Superior temporal gyrus (tissue), 1 donor: ENCODE measurements at regions not wholly inside any gene's neighbourhood (a gene's known extent, or its start where the extent isn't known, plus 50 kb on each side); places are given as distances from the start of the nearest gene placed in this dataset.

Experiments
- DNase-seq: peaks from one replicate; pipeline ENCODE4 v3.0.0-alpha.2; 2016; ENCODE audit errors: extremely low spot score

DNA sequence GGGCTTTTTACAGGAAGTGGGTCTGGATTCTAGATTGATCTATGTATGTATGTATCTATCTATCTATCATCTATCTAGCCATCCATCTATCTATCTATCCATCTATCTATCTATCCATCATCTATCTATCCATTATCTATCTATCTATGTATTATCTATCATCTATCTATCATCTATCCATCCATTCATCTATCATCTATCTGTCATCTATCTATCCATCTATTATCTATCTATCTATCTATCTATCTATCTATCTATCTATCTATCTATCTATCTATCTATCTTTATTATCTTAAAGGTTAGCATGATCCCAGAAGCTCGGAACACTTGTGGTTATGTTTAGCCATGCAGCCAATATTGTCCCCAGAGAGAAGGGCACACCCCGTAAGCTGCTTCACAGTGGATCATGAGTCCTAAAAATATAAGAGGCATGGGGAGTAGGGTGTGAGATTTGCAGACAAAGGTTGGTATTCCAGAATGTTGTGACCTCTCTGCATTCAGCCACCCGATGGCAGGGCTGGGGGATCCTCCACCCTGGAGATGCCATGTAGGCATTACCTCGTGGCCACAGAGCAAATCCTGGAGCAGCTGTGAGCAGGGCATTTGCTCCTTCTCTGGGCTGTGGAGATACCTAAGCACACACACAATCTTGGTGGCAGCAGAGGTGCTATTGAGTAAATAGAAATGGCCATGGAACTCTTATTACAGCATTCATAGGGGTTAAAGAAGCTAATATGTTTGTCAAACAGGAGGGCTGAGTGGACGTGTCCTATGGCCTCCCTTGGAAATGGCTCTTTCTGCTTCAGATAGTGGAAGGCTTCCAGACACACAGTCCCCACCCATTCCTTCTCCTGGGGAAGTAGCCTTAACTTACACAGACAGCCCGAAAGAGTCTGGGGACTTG lies 310.0 kb upstream of the TSHZ3 start:
- DNase-seq, result no peak

DNA sequence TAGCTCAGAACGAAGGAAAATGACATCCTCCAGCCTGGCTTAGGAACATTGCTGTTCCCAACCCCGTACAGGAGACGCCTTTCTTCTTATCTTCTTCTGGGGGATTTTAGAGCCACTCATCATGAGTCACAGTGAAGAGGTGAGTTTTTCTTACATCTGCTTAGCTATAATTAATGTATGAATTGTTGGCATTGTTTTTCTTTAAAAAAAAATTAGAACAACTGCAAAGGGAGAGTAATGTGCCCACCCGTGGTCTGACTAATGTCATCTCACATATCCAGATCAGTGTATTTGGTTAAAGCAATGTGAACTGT lies 310.6 kb upstream of the TSHZ3 start:
- no peak for DNase-seq

DNA sequence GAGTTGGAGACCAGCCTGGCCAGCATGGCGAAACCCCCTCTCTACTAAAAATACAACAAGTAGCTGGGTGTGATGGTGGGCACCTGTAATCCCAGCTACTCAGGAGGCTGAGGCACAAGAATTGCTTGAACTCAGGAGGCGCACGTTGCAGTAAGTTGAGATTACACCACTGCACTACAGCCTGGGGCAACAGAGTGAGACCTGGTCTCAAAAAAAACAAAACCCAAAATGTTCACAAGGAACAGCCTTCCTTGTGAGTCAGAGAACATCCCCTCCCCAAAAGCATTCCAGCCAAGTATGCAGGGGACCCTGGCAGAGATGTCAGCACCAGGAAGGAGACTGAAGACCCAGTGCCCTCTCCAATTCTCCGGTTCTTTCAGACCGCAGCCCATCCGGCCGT lies 314.9 kb upstream of the TSHZ3 start:
- no peak for DNase-seq

DNA sequence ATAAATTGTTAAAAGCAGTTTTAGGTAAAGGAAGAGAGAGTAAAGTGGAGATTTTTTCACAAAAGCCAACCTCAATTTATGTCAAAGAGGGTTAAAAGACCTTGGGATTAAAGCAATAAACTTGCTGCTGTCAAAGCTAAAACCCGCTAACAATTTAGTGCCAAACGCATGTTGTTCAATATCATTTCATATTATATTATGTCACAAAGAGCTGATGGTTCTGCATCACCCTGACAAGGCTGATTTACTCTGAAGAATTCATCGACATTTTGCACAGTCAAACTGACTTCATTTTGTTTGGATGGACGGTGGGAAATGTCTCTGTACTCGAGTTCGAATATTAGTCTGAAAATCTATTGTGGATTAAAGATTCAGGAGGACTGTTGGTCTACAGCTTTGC lies 315.8 kb upstream of the TSHZ3 start:
- DNase-seq, result no peak

DNA sequence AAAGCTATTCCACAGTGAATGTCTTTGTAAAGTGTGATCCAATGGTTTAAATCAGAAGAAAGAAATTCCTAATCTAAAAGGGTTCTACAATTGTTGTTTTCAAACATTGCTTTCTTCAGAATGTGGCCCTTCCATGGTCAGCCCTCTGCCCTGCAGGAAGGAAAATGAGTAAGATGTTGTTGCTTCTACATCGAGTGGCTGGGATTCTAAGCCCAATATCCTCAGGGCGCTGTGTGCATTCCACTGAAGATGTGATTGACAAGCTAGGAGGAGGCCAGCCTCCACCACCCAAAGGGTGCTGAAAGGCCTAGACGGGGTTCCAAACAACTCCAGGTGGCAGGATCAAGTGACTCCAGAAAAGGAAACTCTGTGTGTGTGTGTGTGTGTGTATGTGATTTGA lies 316.9 kb upstream of the TSHZ3 start:
- DNase-seq, result no peak

DNA sequence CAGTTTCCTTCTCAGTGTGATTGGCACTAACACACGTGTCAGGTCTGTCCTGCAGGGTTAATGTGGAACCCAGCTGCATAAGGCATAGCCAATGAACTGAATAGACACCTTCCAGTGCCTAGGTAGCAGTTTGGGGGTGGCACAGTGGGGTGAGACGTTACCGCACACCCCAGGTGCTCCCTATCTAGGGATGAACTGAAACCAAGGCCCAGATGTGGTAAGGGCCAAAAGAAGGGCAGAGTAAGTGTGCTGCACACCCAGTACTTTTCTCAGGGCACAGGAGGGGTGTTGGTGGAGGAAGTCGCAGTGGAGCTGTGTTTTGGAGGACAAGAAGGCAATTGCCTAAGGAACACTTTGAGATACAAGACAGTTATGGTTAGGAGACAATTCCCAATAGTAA lies 317.9 kb upstream of the TSHZ3 start:
- no peak for DNase-seq

DNA sequence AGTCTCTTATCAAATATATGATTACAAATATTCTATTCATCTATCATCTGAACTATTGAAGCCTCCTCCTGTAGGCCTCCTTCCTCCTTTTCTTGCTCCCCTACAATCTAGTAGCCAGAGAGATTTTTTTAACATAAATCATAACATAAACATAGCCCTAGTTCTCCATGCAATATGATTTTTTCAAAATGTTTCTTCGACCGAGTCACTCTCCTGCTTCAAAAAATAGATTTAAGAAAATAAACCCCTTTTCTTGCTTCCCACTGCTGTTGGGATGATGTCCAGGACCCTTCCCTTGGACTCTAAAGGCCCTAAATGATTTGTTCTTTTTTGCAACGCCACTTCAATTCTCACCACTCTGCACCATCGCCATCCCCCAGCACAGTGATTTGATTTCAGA lies 319.7 kb upstream of the TSHZ3 start:
- DNase-seq, result no peak

DNA sequence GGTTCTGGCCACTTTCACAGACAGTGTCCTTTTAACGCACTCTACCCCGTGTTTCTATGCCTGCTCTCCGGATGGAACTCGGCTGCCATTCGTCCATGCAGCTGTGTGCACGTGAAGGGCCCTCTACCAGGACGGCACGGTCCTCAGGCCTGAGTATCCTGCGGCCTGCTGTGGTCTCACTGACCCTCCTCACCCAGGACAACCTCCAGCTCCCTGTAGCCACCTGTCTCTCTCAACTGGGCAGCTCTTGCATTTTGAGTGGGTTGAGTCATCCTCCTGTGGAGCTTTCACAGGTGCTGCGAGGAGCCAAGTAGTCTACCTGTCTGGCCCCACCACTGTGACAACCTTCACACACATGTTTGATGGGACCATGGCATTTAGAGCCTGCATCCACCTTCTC lies 321.7 kb upstream of the TSHZ3 start:
- no peak for DNase-seq

DNA sequence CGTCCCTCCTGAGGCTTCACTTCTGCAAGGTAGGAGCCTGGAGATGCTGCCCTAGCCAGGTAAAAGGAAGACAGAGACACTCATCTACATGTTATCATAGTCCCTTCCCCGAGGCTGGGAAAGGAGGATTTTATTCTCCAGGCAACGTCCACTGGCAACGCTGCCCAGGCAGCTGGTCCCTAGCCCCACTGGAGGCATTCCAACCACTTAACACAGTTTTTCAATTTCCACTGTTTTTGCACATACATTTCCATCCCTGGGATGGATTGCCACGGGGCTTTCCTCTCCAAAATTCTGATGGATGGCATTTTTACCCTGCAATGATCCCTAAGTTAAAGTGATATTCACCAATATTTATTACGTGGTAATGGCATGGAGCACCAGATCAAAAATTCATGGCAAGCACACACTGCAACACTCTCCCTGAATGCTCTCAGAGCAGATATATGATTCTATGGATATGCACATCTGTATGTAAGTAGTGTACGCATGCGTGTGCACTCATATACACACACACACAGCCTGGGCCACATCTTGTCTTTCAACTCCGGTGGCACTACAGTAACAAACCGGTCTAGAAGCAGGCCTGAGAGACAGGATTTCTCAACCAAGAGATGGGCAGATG lies 322.3 kb upstream of the TSHZ3 start:
- no peak for DNase-seq

DNA sequence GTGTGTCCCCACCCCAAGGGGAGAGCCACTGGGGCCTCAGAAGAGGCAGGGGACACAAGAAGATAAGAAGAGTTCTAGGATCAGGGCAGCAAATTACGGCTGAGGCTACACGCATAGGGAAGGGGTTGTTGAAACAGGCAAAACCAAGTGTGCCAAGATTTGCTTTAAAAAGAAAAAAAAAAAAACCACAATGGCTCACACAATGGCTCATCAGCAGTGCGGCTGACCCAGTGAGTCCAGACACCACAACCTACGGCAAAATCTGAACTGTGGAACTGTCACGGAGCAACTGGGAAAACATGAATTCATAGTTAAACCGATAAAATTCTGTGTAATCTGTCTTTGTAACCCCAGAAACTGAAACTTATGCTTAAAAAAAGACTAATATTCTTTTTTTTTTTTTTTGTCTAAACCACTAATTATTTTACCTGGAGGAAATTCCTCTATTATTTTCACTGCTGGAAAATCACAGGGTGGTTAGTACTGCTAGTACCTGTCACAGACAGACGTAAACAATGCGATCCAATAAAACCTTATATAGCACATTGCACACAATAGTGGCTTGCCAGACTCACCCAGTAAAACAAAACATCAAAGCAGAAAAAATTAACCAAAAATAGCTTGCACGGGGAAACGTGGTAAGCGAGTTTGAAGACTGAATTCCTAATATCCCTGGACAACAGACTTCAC lies 325.4 kb upstream of the TSHZ3 start:
- no peak for DNase-seq

DNA sequence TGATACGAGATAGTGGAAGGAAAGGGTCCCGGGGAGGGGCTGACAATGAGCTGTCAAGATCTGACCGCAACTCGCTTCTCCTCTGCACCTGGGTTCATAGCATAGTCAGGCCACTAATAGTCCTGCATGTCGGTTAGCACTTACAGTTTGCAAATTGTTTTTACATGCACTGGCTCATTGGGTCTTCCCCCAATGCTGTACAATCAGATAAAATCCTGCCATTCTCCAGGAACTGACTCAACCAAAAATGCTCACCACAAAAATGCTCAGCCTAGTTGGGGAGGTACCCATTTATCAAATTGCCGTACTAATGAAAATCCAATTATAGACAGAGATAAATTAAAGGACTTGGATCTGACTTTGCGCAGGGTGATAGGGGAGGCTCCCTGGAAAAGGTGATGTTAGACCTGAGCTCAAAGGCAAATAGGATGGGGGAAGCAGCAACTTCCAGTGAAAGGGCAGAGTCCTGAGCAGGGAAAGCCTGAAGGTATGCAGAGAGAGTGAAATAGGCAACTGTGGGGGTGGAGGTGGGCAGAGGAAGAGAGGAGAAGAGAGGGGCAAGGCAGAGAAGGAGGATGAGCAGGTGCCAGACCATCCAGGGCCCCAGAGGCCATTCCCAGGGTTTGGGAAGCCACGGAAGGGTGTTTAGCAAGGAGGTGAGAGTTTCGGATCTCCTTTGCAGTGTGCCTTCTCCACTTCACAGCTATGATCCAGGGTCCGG lies 326.1 kb upstream of the TSHZ3 start:
- DNase-seq, result no peak

DNA sequence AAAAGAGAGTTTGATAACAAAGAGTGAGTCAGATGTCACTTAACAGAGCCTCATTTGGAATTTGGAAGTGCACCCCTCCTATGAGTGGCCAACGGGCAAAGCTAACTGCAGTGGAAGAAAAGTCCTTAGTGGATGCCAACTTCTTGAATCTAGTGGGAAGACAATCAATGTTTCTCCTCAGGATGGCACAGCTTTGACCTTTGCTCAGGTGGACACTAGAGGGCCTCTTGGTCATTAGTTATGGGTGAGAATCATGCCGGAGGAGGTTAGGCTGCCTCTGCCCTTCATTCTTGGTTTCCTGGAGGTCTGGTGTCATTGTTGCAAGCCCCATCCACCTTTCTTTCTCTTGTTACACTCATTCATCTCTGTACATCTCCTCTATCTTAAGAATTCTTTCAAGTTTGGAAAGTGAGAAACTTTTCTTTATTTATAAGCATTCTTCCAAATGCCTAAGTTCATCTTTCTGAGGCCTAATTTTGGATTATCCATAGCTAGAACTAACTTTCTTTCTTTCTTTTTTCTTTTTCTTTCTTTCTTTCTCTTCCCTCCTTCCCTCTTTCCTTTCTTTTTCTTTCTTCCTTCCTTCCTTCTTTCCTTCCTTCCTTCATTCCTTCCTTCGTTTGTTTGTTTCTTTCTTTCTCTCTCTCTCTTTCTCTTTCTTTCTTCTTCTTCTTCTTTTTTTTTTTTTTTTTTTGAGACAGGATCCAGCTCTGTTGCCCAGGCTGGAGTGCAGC lies 327.2 kb upstream of the TSHZ3 start:
- DNase-seq, result no peak

DNA sequence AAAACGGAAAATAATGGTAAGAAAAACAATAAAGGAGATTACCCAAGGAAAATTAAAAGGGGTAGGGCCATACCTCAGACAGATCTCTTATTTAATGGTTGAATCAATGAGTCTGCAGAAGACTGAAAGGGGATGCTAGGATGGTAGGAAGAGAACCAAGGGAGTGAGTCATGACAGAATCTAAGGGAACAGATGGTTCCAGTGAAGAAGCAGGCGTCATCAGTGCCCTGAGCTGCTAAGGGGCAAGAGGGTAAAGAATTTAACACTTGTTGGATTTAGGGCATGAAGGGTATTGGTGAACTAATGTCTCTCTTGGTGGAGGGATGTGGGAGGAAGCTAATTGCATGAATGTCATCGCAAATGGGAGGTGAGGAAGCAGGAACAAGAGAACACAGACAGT lies 329.2 kb upstream of the TSHZ3 start:
- DNase-seq, result no peak

DNA sequence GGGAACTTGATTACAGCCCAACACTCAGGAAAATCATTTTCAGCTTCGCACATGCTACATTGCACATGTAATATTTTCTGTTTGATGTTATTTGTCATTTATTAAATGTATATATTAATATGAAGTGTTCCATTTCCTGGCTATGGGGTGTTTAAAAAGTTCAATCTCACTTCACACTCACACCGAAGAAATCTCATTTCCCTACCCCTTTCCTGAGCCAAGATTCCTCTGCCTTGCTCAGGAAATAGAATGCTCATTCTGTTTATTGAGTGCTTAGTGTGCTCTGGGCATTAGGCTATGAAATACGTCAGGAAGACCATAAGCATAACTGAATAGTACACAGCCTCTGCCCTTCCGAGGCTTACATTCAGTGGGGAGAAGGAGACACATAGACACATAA lies 331.9 kb upstream of the TSHZ3 start:
- no peak for DNase-seq

DNA sequence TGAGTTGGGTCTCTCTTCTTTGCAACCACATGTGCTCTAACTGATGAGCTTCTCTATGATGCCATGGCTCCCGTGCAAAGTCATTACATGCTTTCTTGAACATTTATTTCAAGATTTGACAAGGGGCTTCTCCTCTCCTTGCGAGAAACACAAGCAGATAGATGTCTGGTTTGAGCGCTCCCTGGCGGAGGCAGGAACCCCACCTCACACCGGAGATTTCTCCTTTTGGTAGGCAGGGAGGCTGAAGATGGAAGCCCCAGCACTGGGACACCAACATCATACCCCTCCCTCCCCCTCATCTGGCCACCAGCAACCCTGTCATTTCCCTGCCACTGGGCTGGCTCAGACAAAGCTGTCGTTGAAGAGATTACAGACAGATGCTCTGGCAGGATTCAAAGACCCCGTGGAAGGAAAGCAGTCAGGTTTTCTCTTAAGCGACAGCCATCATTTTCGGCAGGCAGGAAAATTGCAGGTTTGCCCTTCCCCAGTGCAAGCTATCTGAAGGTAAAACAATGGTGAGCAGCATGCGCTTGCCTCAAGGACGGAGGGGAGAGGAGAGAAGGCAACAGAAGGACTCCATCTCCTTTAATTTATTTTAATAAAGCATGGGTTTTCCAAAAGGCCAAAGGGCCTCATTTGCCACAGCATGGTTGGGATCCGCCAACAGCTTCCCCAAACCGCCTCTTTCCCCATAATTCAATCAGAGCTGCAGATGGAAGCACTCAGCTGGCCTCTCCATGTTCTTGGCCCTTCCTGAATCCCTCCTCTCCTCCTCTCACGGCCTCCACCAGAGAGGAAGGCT lies 344.1 kb upstream of the TSHZ3 start:
- no peak for DNase-seq

DNA sequence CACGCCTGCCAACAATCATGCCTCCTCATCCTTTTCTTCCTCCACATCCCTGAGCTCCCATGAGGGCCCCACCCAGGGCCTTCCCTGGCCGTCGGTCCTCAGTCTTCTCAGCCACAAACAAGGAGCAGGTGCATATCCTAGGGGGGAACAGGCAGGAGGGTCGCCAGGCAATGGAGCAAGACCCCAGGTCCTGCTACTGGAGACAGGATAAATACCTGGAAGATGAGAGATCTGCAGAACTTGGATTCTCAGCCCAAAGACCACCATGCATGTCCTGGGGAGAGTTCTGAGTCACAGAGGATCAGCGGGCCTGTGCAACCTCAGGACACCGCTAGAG lies 344.7 kb upstream of the TSHZ3 start:
- no peak for DNase-seq

DNA sequence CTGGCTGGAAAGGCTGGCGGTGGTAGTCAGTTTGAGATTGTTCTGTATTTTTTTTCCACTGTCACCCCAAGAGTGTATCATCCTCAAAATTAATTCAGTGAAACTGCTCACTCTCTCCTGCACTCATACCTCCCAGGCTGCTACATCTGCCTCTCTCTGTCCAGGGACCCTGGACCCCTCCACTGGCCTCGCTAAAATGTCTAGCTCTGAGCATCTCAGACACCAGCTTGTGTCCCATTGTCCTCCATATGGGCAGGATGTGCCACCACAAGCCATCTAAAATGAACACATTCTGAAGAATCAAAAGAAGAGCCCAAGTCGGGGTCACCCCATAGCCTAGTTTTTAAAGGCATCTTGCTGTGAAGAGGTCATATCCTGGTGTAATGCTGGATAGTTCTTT lies 345.5 kb upstream of the TSHZ3 start:
- no peak for DNase-seq

DNA sequence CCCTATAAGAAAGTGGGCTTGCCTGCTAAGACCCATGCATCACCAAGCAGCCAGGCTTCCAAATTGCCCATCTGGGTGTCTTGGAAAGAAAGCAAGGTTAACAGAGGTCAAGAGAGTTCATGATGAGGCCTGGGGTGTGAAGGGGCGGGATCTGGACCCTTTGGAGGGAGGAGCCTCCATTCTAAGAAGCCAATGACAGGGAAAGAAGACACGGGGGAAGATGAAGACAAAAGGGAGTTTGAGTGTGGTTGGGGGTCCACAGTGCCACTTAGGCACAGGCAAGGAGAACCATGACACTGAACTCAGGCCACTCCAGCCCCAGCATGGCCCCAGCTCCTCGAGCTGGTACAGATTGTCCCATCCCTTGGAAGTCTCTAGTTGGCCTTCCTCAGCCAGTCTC lies 350.2 kb upstream of the TSHZ3 start:
- DNase-seq, result no peak

DNA sequence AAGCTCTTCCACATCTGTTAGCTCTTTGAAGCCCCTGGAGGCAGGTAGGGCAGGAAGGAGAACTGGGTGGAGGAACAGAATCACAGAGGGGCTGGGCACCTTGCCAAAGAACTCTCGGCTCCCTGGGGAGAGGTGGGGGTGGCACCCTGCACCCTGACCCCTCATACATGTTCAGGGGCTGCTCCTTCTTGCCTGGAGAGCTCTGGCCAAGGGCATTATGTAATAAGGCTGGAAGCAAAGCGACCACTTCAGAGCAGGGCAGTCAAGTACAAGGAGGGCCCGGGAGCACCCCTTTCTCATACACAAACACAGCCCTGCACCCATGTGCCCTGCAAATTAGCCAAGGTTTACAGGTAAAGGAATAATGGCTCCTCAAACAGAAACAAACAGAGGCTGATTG lies 351.9 kb upstream of the TSHZ3 start:
- DNase-seq, result no peak

DNA sequence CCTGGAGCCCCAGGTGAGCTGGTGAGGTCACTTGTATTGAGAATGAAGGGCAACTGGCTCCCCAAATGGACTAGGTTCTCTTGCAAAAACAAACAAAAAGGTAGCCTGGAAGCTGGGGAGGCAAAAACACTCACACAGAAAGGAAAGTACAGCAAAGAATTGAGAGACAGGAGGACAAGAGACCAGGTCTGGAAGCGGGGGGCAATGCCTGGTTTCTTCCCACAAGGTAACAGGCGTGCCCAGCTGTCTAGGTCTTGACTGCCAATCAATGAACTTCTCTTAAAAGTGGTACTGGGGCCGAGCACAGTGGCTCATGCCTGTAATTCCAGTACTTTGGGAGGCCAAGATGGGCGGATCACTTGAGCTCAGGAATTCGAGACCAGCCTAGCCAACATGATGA lies 356.4 kb upstream of the TSHZ3 start:
- no peak for DNase-seq

DNA sequence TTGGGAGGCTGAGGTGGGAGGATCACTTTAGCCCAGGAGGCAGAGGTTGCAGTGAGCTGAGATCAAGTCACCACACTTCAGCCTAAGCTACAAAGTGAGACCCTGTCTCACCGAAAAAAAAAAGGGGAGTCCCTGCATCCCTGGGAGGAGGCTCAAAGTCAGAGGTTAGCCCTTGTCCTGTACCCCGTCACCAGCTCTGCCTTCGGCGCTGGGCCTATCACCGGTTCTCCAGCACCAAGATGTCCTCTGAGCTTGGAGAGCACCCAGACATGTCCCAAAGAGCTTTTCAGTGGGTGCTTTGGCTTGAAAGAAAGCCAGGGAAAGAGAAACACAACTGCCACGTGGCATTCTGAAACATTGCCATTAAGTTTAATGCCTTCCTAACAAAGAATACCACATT lies 356.9 kb upstream of the TSHZ3 start:
- DNase-seq, result no peak
